Panc1 (cell line): ENCODE measurements at regions not wholly inside any gene's neighbourhood (a gene's known extent, or its start where the extent isn't known, plus 50 kb on each side); places are given as distances from the start of the nearest gene placed in this dataset.

Source experiments
- ATAC-seq: fragments of 200-7000 bp; cut with Tn5 transposase; 2 replicates; pipeline ENCODE4 v1.9.1; 2020; ENCODE audit warnings: mild to moderate bottlenecking, moderate library complexity
- BruUV-seq: library from RNA; stranded (reverse); fragments of 400-500 nt; replicated peaks from 2 replicates; lab custom pipeline; 2021; lab: Mats Ljungman, UMichigan
- CTCF ChIA-PET: fragments of 300-600 bp; sonication (Branson Sonifier 250); formaldehyde crosslinking; loops from one replicate; lab custom pipeline; 2022; ENCODE audit warnings: antibody characterized with exemption; lab: Charles Lee
- POLR2A ChIA-PET: fragments of 300-600 bp; sonication (Branson Sonifier 250); formaldehyde crosslinking; loops from one replicate; lab custom pipeline; 2022; ENCODE audit warnings: antibody characterized with exemption; lab: Charles Lee
- DNase-seq: peaks from one replicate; pipeline ENCODE4 v3.0.0-alpha.2; 2010; ENCODE audit warnings: low read depth, low spot score
- H3K27ac ChIP-seq: 2 replicates; pipeline ENCODE4 v1.5.1; 2011; ENCODE audit warnings: mild to moderate bottlenecking, low read length, inconsistent platforms
- H3K27me3 ChIP-seq: fragments of 200-500 bp; sonication (Bioruptor generic); 2 replicates; pipeline ENCODE4 v1.6.0; 2014; ENCODE audit warnings: low read length, inconsistent platforms; ENCODE audit not compliant: control insufficient read depth, insufficient read depth
- H3K36me3 ChIP-seq: fragments of 200-500 bp; sonication (Bioruptor generic); 2 replicates; pipeline ENCODE4 v1.5.1; 2014; ENCODE audit warnings: inconsistent platforms, mild to moderate bottlenecking, low read length, moderate library complexity; ENCODE audit not compliant: control insufficient read depth, insufficient read depth
- H3K4me1 ChIP-seq: 2 replicates; pipeline ENCODE4 v1.5.1; 2011; ENCODE audit warnings: inconsistent platforms, mild to moderate bottlenecking, low read length, moderate library complexity; ENCODE audit not compliant: control insufficient read depth, insufficient read depth
- H3K4me3 ChIP-seq, 2 experiments: 2 replicates each; pipeline ENCODE4 v1.5.1; 2011 to 2012; ENCODE audit warnings: low read depth in 2 of 2, low read length in 2 of 2, mild to moderate bottlenecking in 2 of 2, inconsistent platforms in 1 of 2, moderate library complexity in 1 of 2
- H3K9me3 ChIP-seq: fragments of 200-500 bp; sonication (Bioruptor generic); 2 replicates; pipeline ENCODE4 v1.5.1; 2014; ENCODE audit warnings: low read depth, mild to moderate bottlenecking, inconsistent platforms, low read length, moderate library complexity; ENCODE audit not compliant: control insufficient read depth, insufficient read depth
- CTCF ChIP-seq: fragments of 450-650 bp; IDR thresholded peaks from 2 replicates; pipeline ENCODE4 v1.5.1; 2017; ENCODE audit warnings: mild to moderate bottlenecking
- POLR2AphosphoS5 ChIP-seq: IDR thresholded peaks from 2 replicates; pipeline ENCODE4 v1.6.1; 2012; ENCODE audit warnings: mild to moderate bottlenecking, low read depth, low read length, moderate library complexity
- REST ChIP-seq, 2 experiments: IDR thresholded peaks; 2 replicates each; pipeline ENCODE4 v1.6.1; 2011 to 2012; ENCODE audit warnings: low read depth in 2 of 2, control low read depth in 1 of 2, low read length in 1 of 2, mild to moderate bottlenecking in 1 of 2, moderate library complexity in 1 of 2; ENCODE audit not compliant: insufficient read depth in 1 of 2
- SIN3A ChIP-seq: IDR thresholded peaks from 2 replicates; pipeline ENCODE4 v1.6.1; 2012; ENCODE audit warnings: low read depth, mild to moderate bottlenecking, low read length, moderate library complexity, borderline replicate concordance; ENCODE audit not compliant: insufficient read depth
- TCF7L2 ChIP-seq: IDR thresholded peaks from 2 replicates; pipeline ENCODE4 v1.6.1; 2011; ENCODE audit warnings: mild to moderate bottlenecking, low read depth, low read length, inconsistent platforms
- in situ Hi-C: cut with HindIII; loops from 2 replicates; pipeline ENCODE4 v1.10.0; 2016; ENCODE audit warnings: low sequenced_read_pairs, low pct_unique_long_range_greater_than_20kb
- intact Hi-C: fragments of 100-400 bp; cut with micrococcal nuclease; formaldehyde crosslinking; loops from one replicate; pipeline ENCODE4 v1.10.0; 2022; ENCODE audit not compliant: unreplicated experiment

- DNase-seq (no peak), ATAC-seq (no peak)
- in situ Hi-C loops (no loop called here), intact Hi-C loops (no loop called here)
- POLR2A ChIA-PET: no interaction called here
- Histone ChIP-seq H3K9me3 (no peaks in the 10 kb centered on the region), H3K27me3 (no peaks in the 10 kb centered on the region), H3K4me1 (no peaks in the 10 kb centered on the region), H3K4me3 (no peak overlapping the region), H3K36me3 (no peaks in the 10 kb centered on the region), H3K27ac (no peak overlapping the region)
- CTCF ChIA-PET: no interaction called here
- TF ChIP-seq REST (IDR thresholded peaks at IDR 0.05; ENCODE audit: insufficient read depth in 1 of 2, low read depth in 2 of 2, low read length in 1 of 2): no peak
- TF ChIP-seq CTCF: no peak
- TF ChIP-seq POLR2AphosphoS5: no peak
- TF ChIP-seq SIN3A: no peak
- no peak for TF ChIP-seq TCF7L2
- no TSS peak for BruUV-seq
These were observed 219.1 kb upstream of the RGMA start for GRCh38 chr15:93308026-93308690.

GRCh38 chr15:93307513-93307912, 218.5 kb upstream of the RGMA start:
- H3K9me3 ChIP-seq: no peaks in the 10 kb centered on the region
- in situ Hi-C loops: no loop called here
- H3K4me3 ChIP-seq: no peak overlapping the region
- no peaks in the 10 kb centered on the region for H3K27me3 ChIP-seq
- no TSS peak for BruUV-seq
- POLR2A ChIA-PET: no interaction called here
- ATAC-seq: no peak
- CTCF ChIA-PET: no interaction called here
- no peaks in the 10 kb centered on the region for H3K4me1 ChIP-seq
- no peak for DNase-seq
- intact Hi-C loops: no loop called here
- H3K36me3 ChIP-seq: no peaks in the 10 kb centered on the region
- TF ChIP-seq REST (IDR thresholded peaks at IDR 0.05; ENCODE audit: insufficient read depth in 1 of 2, low read depth in 2 of 2, low read length in 1 of 2) (no peak), SIN3A (no peak), TCF7L2 (no peak), CTCF (no peak), POLR2AphosphoS5 (no peak)
- H3K27ac ChIP-seq: no peak overlapping the region
